IPS-15b (cell line): ENCODE measurements at regions not wholly inside any gene's neighbourhood (a gene's known extent, or its start where the extent isn't known, plus 50 kb on each side); places are given as distances from the start of the nearest gene placed in this dataset.
"Not testable (repeated sequence)": the region's sequence is repeated elsewhere in the genome, so short reads cannot be mapped to it uniquely, and the experiment has no call there.

Experiments
- H3K27me3 ChIP-seq: one replicate; pipeline ENCODE4 v1.6.1; 2013; ENCODE audit warnings: low read length; ENCODE audit not compliant: control insufficient read depth, insufficient read depth
- H3K36me3 ChIP-seq: one replicate; pipeline ENCODE4 v1.6.1; 2013; ENCODE audit warnings: low read length; ENCODE audit not compliant: control insufficient read depth, insufficient read depth
- H3K4me1 ChIP-seq: one replicate; pipeline ENCODE4 v1.6.1; 2013; ENCODE audit warnings: mild to moderate bottlenecking, low read length; ENCODE audit not compliant: control insufficient read depth, insufficient read depth
- H3K4me3 ChIP-seq: one replicate; pipeline ENCODE4 v1.5.1; 2013; ENCODE audit warnings: low read depth, low read length
- H3K9ac ChIP-seq: one replicate; pipeline ENCODE4 v1.6.1; 2013; ENCODE audit warnings: low read depth, mild to moderate bottlenecking, low read length
- H3K9me3 ChIP-seq: one replicate; pipeline ENCODE4 v1.6.1; 2013; ENCODE audit warnings: mild to moderate bottlenecking, low read length; ENCODE audit not compliant: control insufficient read depth, insufficient read depth

DNA sequence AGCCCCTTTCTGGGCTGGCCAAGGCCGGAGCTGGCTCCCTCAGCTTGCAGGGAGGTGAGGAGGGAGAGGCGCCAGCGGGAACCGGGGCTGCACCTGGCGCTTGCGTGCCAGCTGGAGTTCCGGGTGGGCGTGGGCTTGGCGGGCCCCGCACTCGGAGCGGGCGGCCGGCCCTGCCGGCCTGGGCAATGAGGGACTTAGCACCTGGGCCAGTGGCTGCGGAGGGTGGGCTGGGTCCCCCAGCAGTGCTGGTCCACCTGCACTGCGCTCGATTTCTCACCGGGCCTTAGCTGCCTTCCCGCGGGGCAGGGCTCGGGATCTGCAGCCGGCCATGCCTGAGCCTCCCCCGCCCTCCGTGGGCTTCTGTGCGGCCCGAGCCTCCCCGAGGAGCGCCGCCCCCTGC lies 331.5 kb upstream of the KYNU start:
- not testable (repeated sequence) for H3K27me3 ChIP-seq, H3K4me1 ChIP-seq, H3K9ac ChIP-seq, H3K36me3 ChIP-seq, H3K9me3 ChIP-seq, H3K4me3 ChIP-seq

DNA sequence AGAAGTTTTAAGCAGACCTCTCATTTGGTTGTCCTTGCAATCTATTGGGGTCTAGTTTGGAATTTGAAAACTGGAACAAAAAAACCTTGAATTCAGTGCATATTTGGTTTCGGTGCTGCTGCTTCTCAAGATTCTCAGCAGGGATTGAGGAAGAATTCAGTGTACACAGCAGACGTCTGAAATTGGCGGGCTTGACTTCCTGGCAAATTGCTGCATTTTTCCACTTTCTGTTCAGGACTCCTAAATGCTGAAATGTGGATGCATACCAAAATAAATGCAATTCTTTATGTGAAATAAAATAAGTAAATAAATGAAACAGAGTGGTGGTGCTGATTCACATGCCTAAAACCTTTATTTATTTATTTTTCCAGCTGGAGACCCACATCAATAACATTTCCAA lies 332.4 kb upstream of the KYNU start:
- Histone ChIP-seq H3K36me3 (no peaks in the 10 kb centered on the region), H3K4me1 (peaks cover 2% of the 10 kb centered on the region), H3K9me3 (no peaks in the 10 kb centered on the region), H3K9ac (no peak overlapping the region), H3K27me3 (no peaks in the 10 kb centered on the region), H3K4me3 (no peak overlapping the region)

DNA sequence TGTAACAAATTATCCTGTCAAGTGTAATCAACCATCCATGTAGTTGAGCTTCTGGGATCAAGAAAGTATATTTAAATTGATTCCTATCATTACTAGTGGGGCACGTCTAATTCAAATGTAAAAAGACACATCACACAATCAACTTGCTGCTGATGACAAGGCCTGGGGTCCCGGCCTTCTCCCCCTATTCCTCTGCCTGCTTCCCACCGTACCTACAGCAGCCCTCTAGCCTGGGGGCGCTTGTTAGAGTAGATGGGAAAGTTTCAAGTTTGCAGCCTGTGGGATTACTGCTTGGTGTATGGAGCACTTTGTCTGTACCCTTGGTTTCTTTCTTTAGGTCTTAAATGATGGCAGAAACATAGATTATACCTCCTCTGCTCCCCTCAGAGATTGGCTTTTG lies 333.3 kb upstream of the KYNU start:
- Histone ChIP-seq H3K4me1 (peaks cover 2% of the 10 kb centered on the region), H3K4me3 (no peak overlapping the region), H3K9me3 (no peaks in the 10 kb centered on the region), H3K9ac (no peak overlapping the region), H3K27me3 (no peaks in the 10 kb centered on the region), H3K36me3 (no peaks in the 10 kb centered on the region)

DNA sequence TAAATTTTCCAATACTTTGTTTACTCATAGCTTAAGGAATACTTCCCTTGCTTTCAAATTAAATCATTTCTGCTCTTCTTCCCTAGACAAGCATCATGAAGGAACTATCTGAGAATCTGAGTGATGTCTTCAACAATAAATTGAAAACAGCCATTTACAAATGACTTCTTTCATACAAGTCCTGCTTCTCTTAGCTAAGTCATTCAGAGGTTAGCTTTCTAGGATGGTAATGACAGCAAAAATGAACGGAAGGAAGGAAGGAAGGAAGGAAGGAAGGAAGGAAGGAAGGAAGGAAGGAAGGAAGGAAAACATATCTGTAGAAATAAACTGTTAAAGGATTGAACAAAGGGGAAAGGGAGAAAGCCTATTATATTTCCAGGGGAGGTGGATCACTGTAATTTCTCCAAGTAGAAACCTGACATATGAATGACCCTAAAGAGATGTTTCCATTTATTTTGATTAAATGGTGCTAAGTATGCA lies 335.0 kb upstream of the KYNU start:
- Histone ChIP-seq H3K4me3 (no peak overlapping the region), H3K9me3 (no peaks in the 10 kb centered on the region), H3K9ac (no peak overlapping the region), H3K4me1 (peaks cover 2% of the 10 kb centered on the region), H3K36me3 (no peaks in the 10 kb centered on the region), H3K27me3 (no peaks in the 10 kb centered on the region)

DNA sequence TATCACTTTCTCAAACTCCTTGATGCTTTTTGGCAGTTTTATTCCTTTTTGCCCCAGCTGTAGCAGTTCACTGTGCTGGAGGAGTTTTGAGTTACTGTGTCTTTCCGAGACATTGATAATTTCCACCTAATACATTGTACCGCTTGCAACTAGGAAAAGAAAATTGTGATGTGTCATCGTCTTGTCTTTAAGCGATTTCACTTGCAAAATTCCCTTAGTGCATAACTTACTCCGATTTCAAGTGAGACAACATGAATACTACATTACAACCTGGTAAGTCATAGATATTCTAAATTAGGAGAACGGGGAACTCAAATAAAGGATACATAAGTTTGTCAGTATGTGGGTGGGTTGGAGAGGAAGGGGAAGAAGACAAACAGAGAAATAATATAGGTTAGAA lies 340.5 kb upstream of the KYNU start:
- H3K36me3 ChIP-seq: no peaks in the 10 kb centered on the region
- no peaks in the 10 kb centered on the region for H3K4me1 ChIP-seq
- no peak overlapping the region for H3K9ac ChIP-seq
- no peaks in the 10 kb centered on the region for H3K9me3 ChIP-seq
- no peaks in the 10 kb centered on the region for H3K27me3 ChIP-seq
- H3K4me3 ChIP-seq: no peak overlapping the region

DNA sequence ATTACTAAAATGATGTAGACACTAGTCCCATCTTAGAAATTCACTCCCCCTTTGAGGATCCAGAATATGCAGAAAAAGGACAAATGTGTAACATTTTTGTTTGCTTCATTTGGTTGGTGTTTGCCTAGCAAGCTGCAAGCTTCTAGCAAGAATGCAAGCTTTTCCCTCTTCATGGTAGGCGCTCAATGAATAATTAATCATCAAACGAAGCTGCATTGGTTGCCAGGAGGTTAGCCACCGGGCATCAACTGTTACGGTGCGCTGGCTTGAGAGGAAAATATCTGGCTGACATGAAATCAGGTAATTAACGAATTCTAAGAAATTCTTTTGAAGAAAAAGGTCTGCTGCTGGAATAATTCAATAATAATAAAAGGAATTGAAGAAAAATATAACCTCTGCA lies 341.0 kb upstream of the KYNU start:
- H3K4me3 ChIP-seq: no peak overlapping the region
- no peaks in the 10 kb centered on the region for H3K9me3 ChIP-seq
- no peaks in the 10 kb centered on the region for H3K27me3 ChIP-seq
- no peaks in the 10 kb centered on the region for H3K4me1 ChIP-seq
- H3K36me3 ChIP-seq: no peaks in the 10 kb centered on the region
- H3K9ac ChIP-seq: no peak overlapping the region

DNA sequence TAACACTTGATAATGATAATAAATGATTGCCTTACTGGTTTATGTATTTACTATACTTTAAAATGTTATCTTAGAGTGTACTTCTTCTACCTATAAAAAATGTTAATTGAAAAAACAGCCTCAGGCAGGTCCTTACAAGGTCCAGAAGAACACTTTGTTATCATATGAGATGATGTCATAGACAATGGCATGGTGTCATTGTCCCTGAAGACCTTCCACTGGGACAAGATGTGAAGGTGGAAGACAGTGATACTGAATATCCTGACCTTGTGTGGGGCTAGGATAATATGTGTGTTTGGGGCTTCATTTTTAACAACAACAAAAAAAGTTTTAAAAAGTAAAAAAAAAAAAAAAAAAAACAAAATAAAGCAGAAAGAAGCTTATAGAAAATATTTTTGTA lies 342.2 kb upstream of the KYNU start:
- Histone ChIP-seq H3K9ac (no peak overlapping the region), H3K27me3 (no peaks in the 10 kb centered on the region), H3K9me3 (no peaks in the 10 kb centered on the region), H3K4me1 (no peaks in the 10 kb centered on the region), H3K4me3 (no peak overlapping the region), H3K36me3 (no peaks in the 10 kb centered on the region)

DNA sequence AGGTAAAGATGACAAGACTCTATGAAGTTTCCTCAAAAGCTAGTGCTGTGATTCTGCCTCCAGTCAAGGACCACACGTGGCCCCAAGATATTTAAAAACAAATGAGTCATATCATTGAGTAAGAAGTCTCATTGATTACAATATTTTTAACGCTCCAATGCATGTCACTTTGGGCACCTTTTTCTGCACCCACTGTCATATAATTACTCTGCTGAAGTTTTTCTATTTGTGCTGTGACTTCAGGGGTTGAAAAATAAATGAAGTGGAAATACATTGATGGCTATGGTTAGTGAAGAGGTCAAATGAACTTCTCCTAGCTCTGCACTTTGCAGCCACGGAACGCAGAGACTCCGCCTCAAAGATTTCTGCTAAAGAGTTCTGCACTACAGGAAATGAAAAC lies 344.3 kb upstream of the KYNU start:
- Histone ChIP-seq H3K27me3 (no peaks in the 10 kb centered on the region), H3K9ac (no peak overlapping the region), H3K4me3 (no peak overlapping the region), H3K9me3 (no peaks in the 10 kb centered on the region), H3K4me1 (no peaks in the 10 kb centered on the region), H3K36me3 (no peaks in the 10 kb centered on the region)

DNA sequence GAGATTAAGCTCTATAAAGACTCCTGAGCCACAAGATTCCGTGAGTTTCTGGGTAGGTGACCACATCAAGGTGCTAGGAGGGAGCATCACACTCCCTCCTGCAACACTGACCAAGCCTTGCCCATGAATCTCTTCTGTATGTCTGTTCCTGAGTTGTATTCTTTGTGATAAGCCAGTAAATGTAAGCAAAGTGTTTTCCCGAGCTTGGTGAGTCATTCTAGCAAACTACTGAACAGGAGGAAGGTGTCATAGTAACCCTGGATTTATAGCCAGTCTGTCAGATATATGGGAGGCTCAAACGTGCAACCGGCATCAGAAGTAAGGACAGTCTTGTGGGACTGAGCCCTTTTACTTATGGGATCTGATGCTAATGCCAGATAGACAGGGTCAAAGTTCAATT lies 346.1 kb upstream of the KYNU start:
- Histone ChIP-seq H3K4me3 (no peak overlapping the region), H3K27me3 (no peaks in the 10 kb centered on the region), H3K36me3 (no peaks in the 10 kb centered on the region), H3K4me1 (no peaks in the 10 kb centered on the region), H3K9me3 (no peaks in the 10 kb centered on the region), H3K9ac (no peak overlapping the region)

DNA sequence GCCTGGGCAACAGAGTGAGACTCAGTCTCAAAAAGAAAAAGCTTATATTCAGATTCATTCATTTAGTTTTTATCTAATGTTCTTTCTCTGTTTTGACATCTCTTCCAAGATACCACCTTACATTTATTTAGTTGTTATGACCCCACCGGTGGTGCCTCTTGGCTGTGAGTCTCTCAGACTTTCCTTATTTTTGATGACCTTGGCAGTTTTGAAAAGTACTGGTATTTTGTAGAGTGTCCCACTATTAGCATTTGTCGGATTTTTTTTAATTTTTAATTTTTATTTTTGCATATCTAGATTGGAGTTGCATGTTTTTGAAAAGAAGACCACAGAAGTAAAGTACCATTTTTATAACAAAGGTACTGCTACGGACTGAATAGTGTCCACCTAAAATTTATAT lies 351.7 kb upstream of the KYNU start:
- H3K36me3 ChIP-seq: no peaks in the 10 kb centered on the region
- H3K9me3 ChIP-seq: no peaks in the 10 kb centered on the region
- H3K4me1 ChIP-seq: no peaks in the 10 kb centered on the region
- H3K27me3 ChIP-seq: no peaks in the 10 kb centered on the region
- H3K4me3 ChIP-seq: no peak overlapping the region
- no peak overlapping the region for H3K9ac ChIP-seq

DNA sequence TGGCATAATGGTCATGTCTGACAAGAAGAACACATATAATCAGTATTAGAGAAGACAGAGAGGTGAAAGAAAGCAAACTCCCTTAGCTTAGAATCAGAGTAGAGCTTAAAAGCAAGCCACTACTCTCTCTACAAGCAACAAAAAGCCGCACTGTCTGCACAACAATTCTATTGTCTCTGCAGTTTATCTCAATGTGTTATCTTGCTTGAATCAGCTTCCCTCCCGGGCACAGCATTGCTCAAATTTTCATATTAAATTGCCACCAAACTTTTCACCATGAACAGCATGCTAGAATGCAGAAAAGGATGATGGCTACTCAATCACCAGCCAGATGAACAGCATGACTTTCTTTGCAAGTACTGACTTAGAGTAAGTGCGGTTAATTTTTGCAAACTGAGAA lies 356.0 kb upstream of the KYNU start:
- Histone ChIP-seq H3K27me3 (no peaks in the 10 kb centered on the region), H3K4me3 (no peak overlapping the region), H3K4me1 (no peaks in the 10 kb centered on the region), H3K9me3 (no peaks in the 10 kb centered on the region), H3K9ac (no peak overlapping the region), H3K36me3 (no peaks in the 10 kb centered on the region)

DNA sequence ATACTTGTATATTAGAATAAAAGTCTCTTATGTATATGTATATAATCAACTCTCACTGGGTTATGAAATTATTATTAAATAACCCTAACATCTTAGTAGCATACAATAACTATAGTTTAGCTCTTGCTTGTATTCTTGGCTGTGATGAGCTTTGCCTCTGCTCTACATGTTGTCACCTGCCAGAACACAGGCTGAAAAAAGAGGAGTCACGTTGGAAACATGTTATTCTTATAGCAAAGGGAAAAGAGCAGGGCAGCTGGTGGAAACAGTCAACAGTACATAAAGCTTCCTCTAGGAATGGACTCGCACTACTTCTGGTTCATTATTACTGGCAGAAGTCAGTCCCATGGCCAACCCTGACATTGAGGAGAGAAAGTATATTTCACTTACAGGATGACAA lies 362.0 kb upstream of the KYNU start:
- H3K4me1 ChIP-seq: no peaks in the 10 kb centered on the region
- H3K9me3 ChIP-seq: no peaks in the 10 kb centered on the region
- no peaks in the 10 kb centered on the region for H3K36me3 ChIP-seq
- no peaks in the 10 kb centered on the region for H3K27me3 ChIP-seq
- no peak overlapping the region for H3K9ac ChIP-seq
- H3K4me3 ChIP-seq: no peak overlapping the region

DNA sequence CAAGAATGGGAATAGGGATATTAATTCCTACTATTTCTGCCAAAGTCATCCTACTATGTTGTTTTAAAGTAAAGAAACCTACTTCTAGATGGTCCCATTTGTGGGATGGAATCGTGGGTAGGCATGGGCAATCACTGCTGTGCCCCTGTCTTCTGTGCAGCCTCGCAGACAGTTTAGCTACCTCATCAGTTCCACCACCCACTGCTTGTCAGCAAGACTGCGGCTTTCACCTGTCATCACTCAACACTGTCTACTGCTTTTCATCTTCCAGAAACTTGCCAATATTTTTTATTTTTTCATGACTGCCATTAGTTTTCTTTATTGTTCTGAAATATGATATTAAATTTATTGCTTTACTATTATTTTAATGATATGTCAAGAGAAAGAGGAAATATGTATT lies 368.1 kb upstream of the KYNU start:
- Histone ChIP-seq H3K4me3 (no peak overlapping the region), H3K27me3 (no peaks in the 10 kb centered on the region), H3K36me3 (no peaks in the 10 kb centered on the region), H3K9me3 (no peaks in the 10 kb centered on the region), H3K9ac (no peak overlapping the region), H3K4me1 (no peaks in the 10 kb centered on the region)
